LNCAP (cell line): ENCODE measurements at regions not wholly inside any gene's neighbourhood (a gene's known extent, or its start where the extent isn't known, plus 50 kb on each side); places are given as distances from the start of the nearest gene placed in this dataset.

Source experiments
- TF ChIP-seq, protein P1 (sequence below): fragments of 450-650 bp; IDR thresholded peaks from 2 replicates; pipeline ENCODE4 v1.5.1; 2017; ENCODE audit warnings: mild to moderate bottlenecking

DNA sequence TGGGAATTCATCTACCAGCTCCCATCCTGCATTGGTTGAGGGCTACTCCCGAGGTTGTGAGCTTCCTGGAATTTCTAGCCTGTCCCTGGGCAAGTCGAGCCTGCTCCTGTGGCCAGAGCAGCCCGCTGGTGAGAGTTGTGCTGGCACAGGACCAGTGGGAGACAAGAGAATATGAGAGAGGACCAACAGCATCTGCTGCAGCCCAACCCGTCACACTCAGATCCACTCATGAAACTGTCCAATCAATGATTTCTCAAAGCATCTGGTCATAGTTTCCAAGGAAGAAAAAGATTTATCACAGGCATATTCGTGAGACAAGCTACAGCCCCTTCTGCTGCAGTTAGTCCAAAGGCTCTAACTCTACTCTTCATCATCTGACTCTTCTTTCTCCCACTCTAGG lies 64.4 kb upstream of the RAI14 start:
- TF ChIP-seq, protein P1, sequence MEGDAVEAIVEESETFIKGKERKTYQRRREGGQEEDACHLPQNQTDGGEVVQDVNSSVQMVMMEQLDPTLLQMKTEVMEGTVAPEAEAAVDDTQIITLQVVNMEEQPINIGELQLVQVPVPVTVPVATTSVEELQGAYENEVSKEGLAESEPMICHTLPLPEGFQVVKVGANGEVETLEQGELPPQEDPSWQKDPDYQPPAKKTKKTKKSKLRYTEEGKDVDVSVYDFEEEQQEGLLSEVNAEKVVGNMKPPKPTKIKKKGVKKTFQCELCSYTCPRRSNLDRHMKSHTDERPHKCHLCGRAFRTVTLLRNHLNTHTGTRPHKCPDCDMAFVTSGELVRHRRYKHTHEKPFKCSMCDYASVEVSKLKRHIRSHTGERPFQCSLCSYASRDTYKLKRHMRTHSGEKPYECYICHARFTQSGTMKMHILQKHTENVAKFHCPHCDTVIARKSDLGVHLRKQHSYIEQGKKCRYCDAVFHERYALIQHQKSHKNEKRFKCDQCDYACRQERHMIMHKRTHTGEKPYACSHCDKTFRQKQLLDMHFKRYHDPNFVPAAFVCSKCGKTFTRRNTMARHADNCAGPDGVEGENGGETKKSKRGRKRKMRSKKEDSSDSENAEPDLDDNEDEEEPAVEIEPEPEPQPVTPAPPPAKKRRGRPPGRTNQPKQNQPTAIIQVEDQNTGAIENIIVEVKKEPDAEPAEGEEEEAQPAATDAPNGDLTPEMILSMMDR: no peak

GRCh38 chr5:34597034-34598027 lies 58.8 kb upstream of the RAI14 start:
- TF ChIP-seq, protein P1: no peak

GRCh38 chr5:34598177-34598794 lies 57.8 kb upstream of the RAI14 start:
- TF ChIP-seq, protein P1: no peak

DNA sequence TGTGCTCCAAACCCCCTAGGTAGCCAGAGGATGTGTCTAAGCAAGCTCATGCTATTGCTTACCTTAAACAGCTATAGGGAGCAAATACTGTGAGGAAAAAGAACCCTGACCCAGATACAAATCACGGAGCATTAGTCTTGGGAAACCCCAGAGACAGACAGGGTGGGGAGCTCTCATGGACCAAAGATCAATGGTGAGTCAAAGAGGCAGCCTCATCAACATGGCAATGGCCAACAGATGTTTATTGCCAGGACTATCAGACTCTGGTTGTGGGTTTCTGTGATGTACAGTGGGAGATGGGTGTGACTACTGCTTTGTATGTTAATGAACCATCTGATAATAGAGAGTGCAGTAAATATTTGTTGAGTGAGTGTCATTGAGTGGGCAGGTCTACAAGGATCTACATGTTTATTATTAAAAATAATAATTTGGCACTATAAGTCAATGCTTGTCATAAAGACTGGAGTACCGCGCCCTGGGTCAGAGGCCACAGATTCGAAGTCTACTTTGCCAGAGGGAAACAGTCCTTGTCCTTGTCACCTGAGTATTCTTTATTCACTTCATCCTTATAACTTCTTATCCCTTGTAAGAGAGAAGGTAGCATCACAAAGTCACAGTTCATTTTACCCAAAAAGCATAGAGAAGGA lies 56.5 kb upstream of the RAI14 start:
- TF ChIP-seq, protein P1: no peak

GRCh38 chr5:34600118-34600493 lies 56.0 kb upstream of the RAI14 start:
- TF ChIP-seq, protein P1: no peak

GRCh38 chr5:34603378-34603777 lies 52.8 kb upstream of the RAI14 start:
- TF ChIP-seq, protein P1: no peak

DNA sequence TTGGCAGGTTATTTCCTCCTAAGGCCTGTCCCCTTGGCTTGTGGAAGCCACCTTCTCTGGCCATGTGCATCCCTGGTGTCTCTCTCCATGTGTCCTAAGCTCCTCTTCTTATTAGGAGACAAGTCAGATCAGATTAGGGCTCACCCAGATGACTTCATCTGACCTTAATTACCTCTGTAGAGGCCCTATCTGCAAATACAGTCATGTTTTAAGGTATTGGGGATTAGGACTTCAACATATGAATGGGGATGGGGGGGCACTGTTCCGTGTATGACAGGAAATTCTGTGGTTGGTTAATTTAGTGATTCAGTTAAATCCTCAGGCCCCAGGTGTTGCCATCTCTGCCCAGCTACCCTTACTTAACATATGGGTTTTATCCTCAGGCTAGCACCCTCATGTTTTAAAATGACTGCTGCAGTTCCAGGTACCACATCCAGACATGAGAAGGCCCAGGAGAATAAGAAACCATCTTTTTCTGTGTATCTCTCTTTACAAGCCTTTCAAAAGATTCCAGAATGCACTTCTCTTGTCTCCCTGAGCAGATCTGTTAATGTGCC lies 51.9 kb upstream of the RAI14 start:
- TF ChIP-seq, protein P1: no peak
